Esophagus squamous epithelium (tissue), 5 donors: ENCODE measurements at regions not wholly inside any gene's neighbourhood (a gene's known extent, or its start where the extent isn't known, plus 50 kb on each side); places are given as distances from the start of the nearest gene placed in this dataset.

Experiments used
- DNase-seq: peaks from one replicate; lab custom pipeline; 2025; lab: John Stamatoyannopoulos, UW
- H3K27ac ChIP-seq, 4 donors: fragments of 200-600 bp; sonication (generic); one replicate each; pipeline ENCODE4 v1.5.1; 2016 to 2019; ENCODE audit warnings: mild to moderate bottlenecking in 1 of 4
- H3K27me3 ChIP-seq, 4 donors: fragments of 200-600 bp; sonication (generic); 1 replicate in 3 of 4; 2 replicates in 1 of 4; pipeline versions ENCODE4 v1.5.1 to v1.6.0; 2017 to 2021; ENCODE audit warnings: antibody characterized with exemption in 1 of 4
- H3K36me3 ChIP-seq, 3 donors: fragments of 200-600 bp; sonication (generic); one replicate each; pipeline ENCODE4 v1.5.1; 2016 to 2019
- H3K4me1 ChIP-seq, 3 donors: fragments of 200-600 bp; sonication (generic); one replicate each; pipeline ENCODE4 v1.5.1; 2017 to 2019
- H3K4me3 ChIP-seq, 4 donors: fragments of 200-600 bp; sonication (generic); 1 replicate in 3 of 4; 2 replicates in 1 of 4; pipeline ENCODE4 v1.5.1; 2016 to 2019; ENCODE audit warnings: mild to moderate bottlenecking in 2 of 4, moderate library complexity in 1 of 4
- H3K9me3 ChIP-seq, 3 donors: fragments of 200-600 bp; sonication (generic); one replicate each; pipeline ENCODE4 v1.5.1; 2016 to 2019
- CTCF ChIP-seq, 6 experiments: fragments of 450-650 bp in 4 of 6; fragments of 200-600 bp in 2 of 6; sonication (generic) in 2 of 6; IDR thresholded peaks; one replicate each; pipeline ENCODE4 v1.5.1; 2016 to 2019; ENCODE audit warnings: antibody characterized with exemption in 6 of 6, mild to moderate bottlenecking in 4 of 6, moderate library complexity in 4 of 6
- POLR2A ChIP-seq, 4 donors: fragments of 450-650 bp; IDR thresholded peaks; one replicate each; pipeline ENCODE4 v1.6.1; 2017; ENCODE audit warnings: antibody characterized with exemption in 4 of 4, mild to moderate bottlenecking in 4 of 4, moderate library complexity in 3 of 4
- WGBS, 2 donors: methylation state at CpG; one replicate each; pipeline ENCODE4 v1.1.5; 2018; 5-methylcytosine and 5-hydroxymethylcytosine counted together
- intact Hi-C: fragments of 100-400 bp; cut with DNase I; formaldehyde crosslinking; loops from one replicate; pipeline ENCODE4 v1.15.0; 2022
- donor health status: DM: yes; HTN: yes; CAD: no.

GRCh38 chr12:42962384-42962783 is 372.8 kb upstream of the PRICKLE1 start:
- Histone ChIP-seq H3K9me3 (no peaks in the 10 kb centered on the region), H3K27ac (no peak overlapping the region), H3K4me3 (no peak overlapping the region), H3K36me3 (no peaks in the 10 kb centered on the region), H3K4me1 (peaks cover 0 to 26% (median 9%) of the 10 kb centered on the region in 3 donors), H3K27me3 (no peaks in the 10 kb centered on the region)
- intact Hi-C loops, result no loop called here
- TF ChIP-seq POLR2A (IDR thresholded peaks at IDR 0.05) (no peak), CTCF (IDR thresholded peaks at IDR 0.05) (no peak)
- no peak for DNase-seq
- WGBS, 2 donors, result 85 to 90% methylated on average over 2 of the region's 2 CpGs

DNA sequence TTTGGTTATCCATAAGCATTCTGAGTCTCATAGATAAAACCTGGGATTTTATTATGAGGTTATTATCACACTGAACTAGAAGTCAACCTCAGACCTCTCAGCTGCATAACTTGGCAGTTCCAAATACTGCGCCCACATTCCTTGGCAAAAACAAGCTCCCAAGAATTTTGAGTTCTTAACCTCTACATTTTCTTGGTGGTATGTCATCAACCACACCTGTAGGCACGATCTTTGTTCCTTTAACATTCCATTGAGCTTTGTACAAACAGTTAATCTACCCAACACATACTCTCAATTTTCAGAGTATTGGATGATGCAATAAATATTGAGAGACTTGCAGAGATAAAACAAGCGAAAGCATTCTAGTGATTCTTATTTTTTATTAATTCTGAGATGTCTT is 371.8 kb upstream of the PRICKLE1 start:
- intact Hi-C loops, result no loop called here
- no peak for DNase-seq
- no peak for TF ChIP-seq CTCF (IDR thresholded peaks at IDR 0.05)
- TF ChIP-seq POLR2A (IDR thresholded peaks at IDR 0.05), result no peak
- H3K4me1 ChIP-seq, result peaks cover 0 to 26% (median 9%) of the 10 kb centered on the region in 3 donors
- H3K9me3 ChIP-seq, result no peaks in the 10 kb centered on the region
- no peaks in the 10 kb centered on the region for H3K27me3 ChIP-seq
- H3K27ac ChIP-seq, result peak overlapping the region in 1 of 4 donors; percentile 6
- H3K36me3 ChIP-seq, result no peaks in the 10 kb centered on the region
- H3K4me3 ChIP-seq, result no peak overlapping the region
- 29 to 32% methylated on average over 3 of the region's 3 CpGs for WGBS, 2 donors

DNA sequence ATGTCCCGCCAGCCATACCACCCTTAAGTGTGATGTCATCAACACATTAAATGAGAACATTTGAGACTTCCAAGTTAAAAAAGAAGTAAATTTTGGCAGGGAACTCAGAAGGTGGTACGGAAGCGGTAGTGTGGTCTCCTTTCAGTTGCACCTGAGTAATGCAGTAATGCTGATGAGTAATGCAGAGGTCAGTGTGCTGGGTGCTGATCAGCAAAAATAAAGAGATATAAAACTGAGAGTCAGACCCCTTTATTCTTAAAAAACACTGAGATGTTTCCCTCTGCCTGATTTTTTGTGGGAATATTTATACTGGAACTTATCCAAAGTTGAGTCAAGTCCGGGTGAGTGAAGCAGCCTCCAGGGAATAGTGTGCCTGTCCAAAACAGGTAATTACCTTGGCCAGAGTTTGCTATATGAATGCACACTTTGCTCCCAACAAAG is 370.6 kb upstream of the PRICKLE1 start:
- TF ChIP-seq POLR2A (IDR thresholded peaks at IDR 0.05) (no peak), CTCF (IDR thresholded peaks at IDR 0.05) (no peak)
- WGBS, 2 donors, result 34 to 45% methylated on average over 4 of the region's 4 CpGs
- intact Hi-C loops, result no loop called here
- Histone ChIP-seq H3K4me3 (no peak overlapping the region), H3K27me3 (no peaks in the 10 kb centered on the region), H3K9me3 (no peaks in the 10 kb centered on the region), H3K4me1 (peaks cover 0 to 26% (median 9%) of the 10 kb centered on the region in 3 donors), H3K27ac (no peak overlapping the region), H3K36me3 (no peaks in the 10 kb centered on the region)
- no peak for DNase-seq

DNA sequence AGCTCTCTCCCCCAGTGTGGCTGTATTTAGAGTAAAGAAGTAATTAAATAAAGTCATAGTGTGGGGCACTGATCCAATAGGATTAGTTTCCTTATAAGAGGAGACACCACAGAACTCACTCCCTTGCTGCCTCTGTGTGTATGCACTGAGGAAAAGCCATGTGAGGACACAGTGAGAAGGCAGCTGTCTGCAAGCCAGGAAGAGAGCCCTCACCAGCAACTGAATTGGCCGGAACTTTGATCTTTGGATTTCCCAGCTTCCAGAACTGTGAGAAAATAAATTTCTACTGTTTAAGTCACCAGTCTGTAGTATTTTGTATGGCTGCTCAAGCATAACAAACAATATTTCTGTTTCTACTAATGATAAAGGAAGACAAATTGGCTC is 368.7 kb upstream of the PRICKLE1 start:
- Histone ChIP-seq H3K36me3 (no peaks in the 10 kb centered on the region), H3K4me3 (no peak overlapping the region), H3K27me3 (no peaks in the 10 kb centered on the region), H3K27ac (no peak overlapping the region), H3K4me1 (peaks cover 0 to 26% (median 9%) of the 10 kb centered on the region in 3 donors), H3K9me3 (no peaks in the 10 kb centered on the region)
- intact Hi-C loops, result no loop called here
- no peak for DNase-seq
- TF ChIP-seq POLR2A (IDR thresholded peaks at IDR 0.05) (no peak), CTCF (IDR thresholded peaks at IDR 0.05) (no peak)
- WGBS, 2 donors, result 50 to 73% methylated on average over 1 of the region's 1 CpG

DNA sequence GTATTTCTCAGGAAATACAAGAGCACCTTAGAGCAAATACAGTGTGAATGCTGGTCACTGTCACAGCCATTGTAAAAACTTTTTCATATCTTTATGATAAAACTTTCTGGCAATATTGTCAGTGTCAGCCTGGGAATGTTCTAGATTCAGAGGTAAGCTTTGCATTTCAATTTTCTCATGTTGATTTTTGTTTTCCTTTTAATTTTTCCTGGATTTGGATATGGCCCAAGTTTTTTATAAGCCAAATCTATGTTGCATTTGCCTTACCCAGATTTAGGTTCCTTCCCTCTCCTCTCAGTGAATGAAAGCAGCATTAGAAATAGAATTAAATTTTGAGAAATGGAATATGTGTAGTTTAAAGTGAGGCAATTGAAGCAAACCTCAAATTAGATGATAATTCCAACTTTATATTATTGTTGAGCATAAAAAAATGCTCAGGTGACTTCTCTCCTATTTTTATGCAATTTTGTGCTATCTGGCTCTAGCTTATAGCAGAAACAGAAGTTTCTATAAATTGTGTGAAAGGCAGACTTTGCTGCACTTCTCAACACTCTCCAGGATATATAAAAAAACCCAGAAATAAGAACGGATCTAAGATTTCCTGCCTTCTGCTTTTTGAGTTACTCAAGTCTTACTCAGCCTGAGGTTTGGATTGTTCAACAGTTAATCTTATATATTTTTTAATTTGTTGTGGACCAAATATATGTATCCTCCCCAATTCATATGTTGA is 368.2 kb upstream of the PRICKLE1 start:
- Histone ChIP-seq H3K4me1 (peaks cover 0 to 26% (median 9%) of the 10 kb centered on the region in 3 donors), H3K36me3 (no peaks in the 10 kb centered on the region), H3K27ac (no peak overlapping the region), H3K9me3 (no peaks in the 10 kb centered on the region), H3K4me3 (no peak overlapping the region), H3K27me3 (no peaks in the 10 kb centered on the region)
- no peak for DNase-seq
- intact Hi-C loops, result no loop called here
- TF ChIP-seq POLR2A (IDR thresholded peaks at IDR 0.05) (no peak), CTCF (IDR thresholded peaks at IDR 0.05) (no peak)
- 15 to 30% methylated on average over 1 of the region's 1 CpG for whole genome bisulfite sequencing, 2 donors
